Nephron progenitor cell (in vitro differentiated cells): ENCODE measurements at regions not wholly inside any gene's neighbourhood (a gene's known extent, or its start where the extent isn't known, plus 50 kb on each side); places are given as distances from the start of the nearest gene placed in this dataset.

ENCODE experiments used
- DNase-seq: peaks from one replicate; pipeline ENCODE4 v3.0.0; 2021
- H3K27ac Mint-ChIP-seq: 2 replicates; pipeline ENCODE4 v1.8.0; 2021; ENCODE audit warnings: mild to moderate bottlenecking, moderate library complexity, mixed read lengths
- H3K27me3 Mint-ChIP-seq: 2 replicates; pipeline ENCODE4 v1.8.0; 2021; ENCODE audit warnings: mild to moderate bottlenecking, low read depth, mixed read lengths; ENCODE audit not compliant: poor library complexity
- H3K36me3 Mint-ChIP-seq: 2 replicates; pipeline ENCODE4 v1.8.0; 2021; ENCODE audit warnings: low read depth, mixed read lengths
- H3K4me1 Mint-ChIP-seq: 2 replicates; pipeline ENCODE4 v1.8.0; 2021; ENCODE audit warnings: mixed read lengths
- H3K4me3 Mint-ChIP-seq: 2 replicates; pipeline ENCODE4 v1.8.0; 2021; ENCODE audit warnings: mild to moderate bottlenecking, moderate library complexity, mixed read lengths
- H3K9me3 Mint-ChIP-seq: 2 replicates; pipeline ENCODE4 v1.8.0; 2021; ENCODE audit warnings: mild to moderate bottlenecking, moderate library complexity, mixed read lengths
- TF ChIP-seq, protein P1 (sequence below): fragments of 200-600 bp; sonication (generic); IDR thresholded peaks from 2 replicates; pipeline ENCODE4 v1.5.0; 2021; ENCODE audit warnings: antibody characterized with exemption

DNA sequence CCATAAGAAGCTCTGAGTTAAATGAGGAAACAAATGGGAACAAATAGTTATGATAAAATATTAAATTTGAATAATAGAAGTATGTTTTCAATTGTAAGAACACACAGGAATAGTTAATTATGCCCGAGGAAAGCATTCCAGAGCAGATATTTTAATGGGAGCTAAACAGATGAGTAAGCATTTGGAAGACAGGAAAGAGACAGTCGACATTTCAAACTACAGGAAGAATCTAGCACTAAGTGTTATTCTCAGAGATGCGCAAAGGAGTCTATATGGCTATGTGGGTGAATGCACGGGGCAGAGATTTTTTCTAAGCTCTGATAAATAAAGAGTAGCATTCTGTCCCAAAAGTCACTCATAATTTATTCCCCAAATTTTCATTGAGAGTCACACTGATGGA lies 64.5 kb upstream of the SSTR1 start:
- H3K4me3 Mint-ChIP-seq = no peak overlapping the region
- H3K36me3 Mint-ChIP-seq = no peaks in the 10 kb centered on the region
- TF ChIP-seq, protein P1, sequence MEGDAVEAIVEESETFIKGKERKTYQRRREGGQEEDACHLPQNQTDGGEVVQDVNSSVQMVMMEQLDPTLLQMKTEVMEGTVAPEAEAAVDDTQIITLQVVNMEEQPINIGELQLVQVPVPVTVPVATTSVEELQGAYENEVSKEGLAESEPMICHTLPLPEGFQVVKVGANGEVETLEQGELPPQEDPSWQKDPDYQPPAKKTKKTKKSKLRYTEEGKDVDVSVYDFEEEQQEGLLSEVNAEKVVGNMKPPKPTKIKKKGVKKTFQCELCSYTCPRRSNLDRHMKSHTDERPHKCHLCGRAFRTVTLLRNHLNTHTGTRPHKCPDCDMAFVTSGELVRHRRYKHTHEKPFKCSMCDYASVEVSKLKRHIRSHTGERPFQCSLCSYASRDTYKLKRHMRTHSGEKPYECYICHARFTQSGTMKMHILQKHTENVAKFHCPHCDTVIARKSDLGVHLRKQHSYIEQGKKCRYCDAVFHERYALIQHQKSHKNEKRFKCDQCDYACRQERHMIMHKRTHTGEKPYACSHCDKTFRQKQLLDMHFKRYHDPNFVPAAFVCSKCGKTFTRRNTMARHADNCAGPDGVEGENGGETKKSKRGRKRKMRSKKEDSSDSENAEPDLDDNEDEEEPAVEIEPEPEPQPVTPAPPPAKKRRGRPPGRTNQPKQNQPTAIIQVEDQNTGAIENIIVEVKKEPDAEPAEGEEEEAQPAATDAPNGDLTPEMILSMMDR = no peak
- peaks cover 6% of the 10 kb centered on the region for H3K27me3 Mint-ChIP-seq
- no peaks in the 10 kb centered on the region for H3K9me3 Mint-ChIP-seq
- H3K4me1 Mint-ChIP-seq = no peaks in the 10 kb centered on the region
- no peak for DNase-seq
- no peak overlapping the region for H3K27ac Mint-ChIP-seq

DNA sequence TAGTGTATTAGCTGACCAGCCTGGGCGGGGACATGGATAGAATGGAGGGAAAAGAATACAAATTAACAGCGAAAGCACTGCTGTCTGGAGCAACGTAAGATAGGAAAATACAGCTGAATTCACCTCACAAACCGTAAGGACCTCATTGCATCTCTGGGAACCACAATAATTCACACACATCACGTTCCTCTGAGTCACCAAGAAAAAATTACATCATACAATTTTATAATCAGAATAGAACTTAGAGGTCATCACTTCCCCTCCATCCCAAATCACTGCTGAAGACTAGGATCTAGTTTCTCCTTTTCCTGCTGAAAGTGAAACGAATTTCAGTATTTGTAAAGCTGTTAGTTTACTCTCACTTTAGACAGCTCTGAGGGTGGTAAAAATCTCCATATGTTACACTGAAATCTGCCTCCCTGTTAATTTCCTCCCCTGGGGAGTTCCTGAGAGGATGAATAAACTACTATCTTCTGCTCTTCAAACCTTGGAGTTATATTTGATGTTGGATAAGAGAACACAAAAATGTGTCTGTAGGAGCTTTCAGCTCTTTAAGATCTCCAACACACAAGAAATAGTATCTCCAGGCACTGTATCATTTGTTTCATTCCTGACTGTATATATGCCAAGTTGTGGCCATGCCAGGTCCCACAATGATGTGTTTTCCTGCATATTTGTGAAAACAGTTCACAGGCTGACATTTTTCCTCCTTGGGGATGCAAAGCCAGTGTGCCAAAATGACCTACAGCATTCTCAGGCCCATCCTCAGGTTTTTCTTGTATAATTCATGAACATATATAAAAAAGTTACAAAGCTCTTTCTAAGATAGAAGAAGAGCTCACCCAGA lies 63.8 kb upstream of the SSTR1 start:
- no peak overlapping the region for H3K27ac Mint-ChIP-seq
- no peaks in the 10 kb centered on the region for H3K36me3 Mint-ChIP-seq
- DNase-seq = no peak

DNA sequence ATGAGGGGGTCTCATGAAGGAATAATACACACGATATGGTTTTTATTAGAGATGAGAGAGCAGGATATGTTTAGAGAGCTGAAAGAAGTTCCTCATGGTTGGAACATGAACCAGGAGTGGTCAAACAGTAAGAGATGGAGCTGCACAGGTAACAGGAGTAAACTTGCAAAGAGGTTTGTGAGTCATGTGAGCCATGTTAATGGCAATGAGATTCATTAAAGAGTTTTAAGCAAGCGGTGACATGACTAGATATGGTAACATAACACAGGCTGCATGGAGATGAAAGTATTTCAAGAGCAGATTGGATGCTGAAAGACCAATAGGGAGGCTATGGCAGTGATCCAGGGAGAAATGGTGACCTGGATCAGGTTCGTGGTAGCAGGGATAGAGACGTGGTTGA lies 62.6 kb upstream of the SSTR1 start:
- no peaks in the 10 kb centered on the region for H3K4me1 Mint-ChIP-seq
- no peak overlapping the region for H3K4me3 Mint-ChIP-seq
- TF ChIP-seq, protein P1 = no peak
- no peak for DNase-seq
- H3K27me3 Mint-ChIP-seq = peaks cover 6% of the 10 kb centered on the region
- H3K36me3 Mint-ChIP-seq = no peaks in the 10 kb centered on the region
- no peak overlapping the region for H3K27ac Mint-ChIP-seq
- no peaks in the 10 kb centered on the region for H3K9me3 Mint-ChIP-seq

More for the DNA sequence above, 63.8 kb upstream of the SSTR1 start:
- Mint-ChIP-seq H3K4me3 (no peak overlapping the region), H3K4me1 (no peaks in the 10 kb centered on the region), H3K9me3 (no peaks in the 10 kb centered on the region), H3K27me3 (peaks cover 6% of the 10 kb centered on the region)
- TF ChIP-seq, protein P1 = no peak

DNA sequence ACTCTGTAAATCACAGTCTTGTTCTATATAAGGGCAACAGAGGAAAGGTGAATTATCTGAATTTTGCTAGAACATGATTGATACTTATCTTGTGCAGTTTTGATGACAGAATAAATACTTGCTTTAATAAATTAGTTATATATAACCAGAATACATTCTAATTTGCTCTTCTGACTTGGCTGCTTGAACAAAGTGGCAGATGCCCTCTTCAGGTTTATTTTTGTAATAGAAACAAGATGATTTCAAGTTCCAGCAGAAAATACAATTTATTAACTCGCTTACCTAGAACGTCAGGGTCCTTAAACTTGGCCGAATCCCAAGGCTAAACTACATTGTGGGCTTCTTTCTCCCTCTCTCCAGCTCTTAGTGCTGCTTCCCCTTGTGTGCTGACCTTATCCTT lies 57.6 kb upstream of the SSTR1 start:
- Mint-ChIP-seq H3K4me3 (no peak overlapping the region), H3K9me3 (no peaks in the 10 kb centered on the region), H3K36me3 (no peaks in the 10 kb centered on the region), H3K27ac (no peak overlapping the region), H3K4me1 (no peaks in the 10 kb centered on the region), H3K27me3 (peaks cover under 1% of the 10 kb centered on the region)
- DNase-seq = no peak
- TF ChIP-seq, protein P1 = no peak
